GM19240 (cell line): ENCODE measurements at regions not wholly inside any gene's neighbourhood (a gene's known extent, or its start where the extent isn't known, plus 50 kb on each side); places are given as distances from the start of the nearest gene placed in this dataset.
"Not testable (repeated sequence)": the region's sequence is repeated elsewhere in the genome, so short reads cannot be mapped to it uniquely, and the experiment has no call there.

Source experiments
- DNase-seq: peaks from one replicate; pipeline ENCODE4 v3.0.0; 2011; ENCODE audit warnings: low spot score; ENCODE audit not compliant: insufficient read length

- no peak for DNase-seq
These were observed 738.2 kb downstream of the CD109 start for GRCh38 chr6:74434171-74434570.

- DNase-seq, result no peak
These were observed 736.0 kb downstream of the CD109 start for GRCh38 chr6:74431873-74432580.

DNA sequence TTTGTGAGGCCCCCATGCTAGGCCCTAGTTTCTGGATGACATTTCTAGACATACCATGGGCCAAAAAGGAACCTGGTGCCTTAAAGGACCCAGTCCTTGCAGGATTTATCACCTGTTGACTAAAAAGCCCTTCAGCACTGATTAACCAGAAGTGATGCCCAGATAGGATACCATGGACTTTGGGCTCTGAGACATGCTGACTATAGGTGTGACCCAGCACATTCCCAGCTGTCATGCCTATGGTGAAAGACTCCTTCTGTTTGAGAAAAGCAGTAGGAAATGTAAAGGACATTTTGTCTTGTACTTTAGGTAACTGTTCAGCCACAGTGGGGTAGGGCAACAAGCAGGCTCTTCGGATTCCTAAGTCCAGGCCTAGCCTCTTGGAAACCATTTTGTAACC is 724.2 kb downstream of the CD109 start:
- no peak for DNase-seq

DNA sequence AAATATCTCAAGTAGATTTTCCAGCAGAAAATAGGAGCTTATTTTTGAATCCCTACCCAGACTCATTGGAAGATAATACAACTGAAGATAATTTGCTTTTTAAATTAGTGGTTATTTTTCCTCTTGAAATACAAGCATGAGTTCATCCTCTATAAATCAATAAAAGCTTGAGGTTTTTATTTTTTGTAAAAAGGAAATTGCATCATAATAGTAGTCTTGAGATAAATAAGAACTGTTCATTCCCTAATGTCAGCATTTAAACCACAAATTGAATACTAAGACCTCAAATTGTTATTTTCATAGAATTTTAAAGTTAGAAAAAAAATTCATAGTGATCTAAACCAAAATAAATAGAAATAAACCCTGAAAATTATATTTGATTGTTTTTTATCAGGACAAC is 719.1 kb downstream of the CD109 start:
- DNase-seq, result no peak

- no peak for DNase-seq
These were observed 714.6 kb downstream of the CD109 start for GRCh38 chr6:74410630-74411029.

DNA sequence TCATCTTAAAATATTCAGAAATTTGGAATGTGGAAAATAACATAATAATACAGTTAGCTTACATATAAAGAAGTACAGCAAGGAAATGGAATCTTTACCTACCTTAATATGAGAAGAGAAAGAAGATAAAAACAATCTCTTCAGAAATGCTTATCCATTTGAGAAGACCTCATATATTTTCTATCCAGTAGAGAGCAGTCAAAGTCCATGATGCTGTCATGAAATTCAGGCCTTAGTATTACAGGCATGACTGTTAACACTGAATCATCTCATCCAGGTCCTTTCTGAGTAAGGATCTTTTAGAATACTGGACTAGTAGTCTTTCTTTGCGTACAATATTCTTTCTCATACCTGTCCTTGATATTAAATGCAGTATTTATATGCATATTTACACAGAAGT is 713.4 kb downstream of the CD109 start:
- DNase-seq, result no peak

DNA sequence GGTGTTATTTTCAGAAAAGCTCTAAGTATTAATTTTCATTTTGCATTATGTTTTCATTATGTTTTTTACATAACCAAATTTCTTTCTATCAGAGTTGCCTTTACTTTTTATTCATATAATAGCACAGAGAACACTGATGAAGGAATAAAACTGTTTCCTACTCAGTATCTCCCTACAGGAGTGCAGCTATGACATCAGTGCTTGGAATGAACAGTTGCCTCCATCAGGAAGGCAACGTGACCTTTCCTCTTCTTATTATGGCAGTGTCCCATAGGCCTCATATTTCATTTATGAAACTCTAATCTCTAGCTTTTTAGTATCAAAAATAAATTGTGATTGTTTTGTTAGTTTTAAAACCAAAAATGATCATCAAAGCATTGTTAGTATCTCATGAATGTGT is 712.8 kb downstream of the CD109 start:
- DNase-seq, result no peak

DNA sequence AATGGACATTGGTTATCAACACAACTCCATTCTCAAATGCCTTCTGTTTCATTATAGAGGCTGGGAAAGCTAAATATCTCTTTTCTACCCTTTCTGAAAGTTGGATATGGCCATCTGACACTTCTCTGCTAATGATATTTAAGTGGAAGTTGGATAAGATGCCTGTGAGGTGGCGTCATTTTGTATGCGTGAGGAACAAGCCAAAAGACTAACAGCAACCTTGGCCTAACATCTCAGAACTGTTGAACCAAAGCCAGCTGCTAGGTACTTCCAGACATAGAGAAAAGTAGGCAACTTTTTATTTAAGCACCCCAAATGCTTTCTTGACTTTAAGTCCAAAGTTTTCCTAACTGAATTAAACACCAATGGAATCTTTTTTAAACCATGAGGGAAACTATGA is 708.4 kb downstream of the CD109 start:
- DNase-seq, result no peak

DNA sequence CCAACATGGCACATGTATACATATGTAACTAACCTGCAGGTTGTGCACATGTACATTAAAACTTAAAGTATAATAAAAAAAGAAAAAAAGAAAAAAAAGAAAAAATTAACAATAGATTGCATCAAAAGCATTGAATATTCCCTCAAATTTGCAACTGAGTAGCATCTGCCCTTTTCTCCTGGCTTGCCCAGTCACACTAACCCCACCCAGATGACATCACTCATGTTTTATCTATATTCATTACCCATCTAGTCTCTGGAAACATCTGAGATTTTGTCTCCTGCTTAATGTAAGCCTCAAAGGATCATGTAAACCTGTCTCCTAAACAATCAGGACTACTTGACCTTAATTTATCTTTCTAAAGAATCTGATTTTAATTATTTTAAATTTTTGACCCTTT is 706.8 kb downstream of the CD109 start:
- DNase-seq, result no peak

DNA sequence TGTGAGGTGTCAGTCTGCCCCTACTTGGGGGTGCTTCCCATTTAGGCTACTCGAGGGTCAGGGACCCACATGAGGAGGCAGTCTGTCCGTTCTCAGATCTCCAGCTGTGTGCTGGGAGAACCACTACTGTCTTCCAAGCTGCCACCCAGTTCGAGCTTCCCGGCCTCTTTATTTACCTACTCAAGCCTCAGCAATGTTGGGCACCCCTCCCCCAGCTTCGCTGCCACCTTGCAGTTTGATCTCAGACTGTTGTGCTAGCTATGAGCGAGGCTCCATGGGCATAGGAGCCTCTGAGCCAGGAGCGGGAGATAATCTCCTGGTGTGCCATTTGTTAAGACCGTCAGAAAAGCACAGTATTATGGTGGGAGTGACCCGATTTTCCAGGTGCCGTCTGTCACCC is 682.4 kb downstream of the CD109 start:
- not testable (repeated sequence) for DNase-seq

DNA sequence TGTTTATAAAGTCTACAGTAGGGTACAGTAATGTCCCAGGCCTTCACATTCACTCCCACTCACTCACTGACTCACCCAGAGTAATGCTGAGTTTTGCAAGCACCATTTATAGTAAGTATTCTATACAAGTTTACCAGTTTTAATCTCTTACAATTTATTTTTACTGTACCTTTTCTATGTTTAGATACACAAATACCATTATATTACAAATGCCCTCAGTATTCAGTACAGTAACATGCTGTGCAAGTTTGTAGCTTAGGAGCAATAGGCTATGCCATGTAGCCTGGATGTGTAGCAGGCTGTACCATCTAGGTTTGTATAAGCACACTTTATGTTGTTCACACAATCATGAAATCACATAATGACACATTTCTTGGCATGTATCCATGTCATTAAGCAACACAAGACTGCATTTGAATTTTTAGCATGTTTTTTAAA is 673.6 kb downstream of the CD109 start:
- DNase-seq, result no peak

DNA sequence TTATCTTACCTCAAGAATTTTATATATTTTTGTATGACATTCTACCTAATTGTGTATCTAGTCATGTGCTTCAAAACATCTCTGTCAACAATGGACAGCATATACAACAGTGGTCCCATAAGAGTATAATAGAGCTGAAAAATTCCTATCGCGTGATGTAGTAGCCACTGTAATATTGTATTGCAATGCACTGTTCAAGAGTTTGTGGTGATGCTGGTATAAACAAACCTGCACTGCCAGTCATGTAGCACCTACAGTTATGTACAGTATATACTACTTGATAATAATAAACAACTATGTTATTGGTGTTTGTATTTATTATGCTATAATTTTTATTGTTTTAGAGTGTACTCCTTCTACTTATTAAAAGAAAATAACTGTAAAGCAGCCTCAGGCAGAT is 672.7 kb downstream of the CD109 start:
- no peak for DNase-seq

DNA sequence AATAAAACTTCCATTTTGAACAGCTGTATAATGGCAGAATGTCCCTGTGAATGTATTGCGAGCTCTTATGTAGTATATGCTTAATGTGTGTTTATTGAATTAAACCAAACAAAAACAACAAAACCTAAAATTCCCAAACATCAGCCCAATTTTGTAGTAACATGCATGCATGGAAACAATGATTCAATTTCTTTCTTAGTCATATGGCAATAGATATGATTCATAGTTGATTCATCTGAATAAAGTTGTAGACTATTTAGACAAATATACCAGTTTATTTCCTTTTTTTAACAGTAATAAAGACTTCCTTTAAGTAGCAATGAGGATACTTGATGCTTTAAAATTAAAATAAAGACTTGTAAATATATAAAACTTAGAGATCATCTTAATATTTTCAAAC is 670.6 kb downstream of the CD109 start:
- no peak for DNase-seq

- DNase-seq, result no peak
These were observed 666.4 kb downstream of the CD109 start for GRCh38 chr6:74362391-74362790.

DNA sequence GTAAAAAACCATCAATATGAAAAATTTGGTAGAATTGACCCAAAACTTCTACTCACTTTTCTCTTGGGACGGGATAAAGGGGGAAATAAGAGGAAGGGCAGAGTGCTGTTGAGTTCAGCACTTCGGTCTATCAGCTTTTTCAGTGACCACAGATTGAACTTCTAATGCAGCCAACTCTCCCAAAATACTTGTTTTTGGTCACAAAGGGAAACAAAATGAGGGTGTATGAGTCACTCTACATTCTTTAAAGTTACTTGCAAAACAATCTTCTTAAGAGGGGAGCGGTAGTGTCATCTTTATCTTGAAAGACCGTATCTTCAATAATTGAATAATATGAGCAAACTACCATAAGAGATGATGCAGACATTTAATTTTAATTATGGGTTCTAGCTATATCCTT is 661.3 kb downstream of the CD109 start:
- DNase-seq, result no peak

DNA sequence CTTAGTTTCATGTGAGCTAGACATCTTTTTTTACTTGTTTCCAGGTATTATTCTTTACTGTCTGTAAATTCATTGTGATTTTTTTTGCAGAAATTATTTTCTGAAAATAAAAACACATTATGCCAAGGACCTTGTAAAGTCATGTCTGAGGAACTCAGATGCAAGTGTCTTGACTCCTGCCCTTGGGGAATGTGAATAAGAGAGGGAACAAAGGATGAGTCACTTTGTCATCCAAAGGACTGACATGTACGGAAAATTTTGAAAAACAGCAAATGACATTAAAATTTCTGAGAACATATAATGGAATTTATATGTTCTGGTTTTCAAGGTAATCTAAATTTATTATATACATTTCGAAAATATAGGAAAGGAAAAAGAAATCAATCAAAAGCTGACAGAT is 660.4 kb downstream of the CD109 start:
- no peak for DNase-seq

DNA sequence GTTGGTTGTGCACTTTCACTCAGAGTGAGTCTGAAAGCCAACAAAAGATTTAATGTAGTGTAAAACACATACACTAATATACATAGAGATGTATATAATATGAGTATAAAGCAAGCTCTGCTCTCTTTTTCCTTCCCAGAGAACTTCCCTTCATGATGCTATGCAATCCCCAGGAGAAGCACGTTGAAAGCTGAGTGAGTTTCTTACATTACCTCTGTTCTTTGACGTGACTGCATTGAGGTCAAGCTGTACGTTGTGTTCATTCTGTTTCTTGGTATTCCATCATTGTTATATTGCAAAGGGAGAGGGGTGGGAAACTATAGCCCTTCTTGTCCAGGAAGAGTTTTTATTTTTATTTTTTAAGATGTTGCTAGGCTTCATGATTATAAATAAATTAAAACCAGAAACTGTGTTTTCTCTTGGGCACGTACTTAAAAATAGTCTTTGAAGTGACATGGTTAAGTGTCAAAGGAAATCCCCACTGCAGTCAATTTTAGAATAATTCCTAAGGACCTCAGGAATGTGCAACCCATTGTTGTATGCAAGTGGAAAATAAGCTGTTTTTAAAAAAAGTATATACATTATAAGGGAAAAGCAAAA is 651.0 kb downstream of the CD109 start:
- DNase-seq, result no peak

GRCh38 chr6:74343804-74344203 is 647.8 kb downstream of the CD109 start:
- DNase-seq, result no peak

DNA sequence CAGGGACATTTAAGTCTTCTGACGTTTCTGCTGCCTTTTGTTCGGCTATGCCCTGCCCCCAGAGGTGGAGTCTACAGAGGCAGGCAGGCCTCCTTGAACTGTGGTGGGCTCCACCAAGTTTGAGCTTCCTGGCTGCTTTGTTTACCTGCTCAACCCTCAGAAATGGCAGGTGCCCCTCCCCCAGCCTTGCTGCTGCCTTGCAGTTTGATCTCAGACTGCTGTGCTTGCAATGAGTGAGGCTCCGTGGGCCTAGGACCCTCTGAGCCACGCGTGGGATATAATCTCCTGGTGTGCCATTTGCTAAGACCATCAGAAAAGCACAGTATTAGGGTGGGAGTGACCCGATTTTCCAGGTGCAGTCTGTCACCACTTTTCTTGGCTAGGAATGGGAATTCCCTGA is 647.3 kb downstream of the CD109 start:
- DNase-seq, result not testable (repeated sequence)

DNA sequence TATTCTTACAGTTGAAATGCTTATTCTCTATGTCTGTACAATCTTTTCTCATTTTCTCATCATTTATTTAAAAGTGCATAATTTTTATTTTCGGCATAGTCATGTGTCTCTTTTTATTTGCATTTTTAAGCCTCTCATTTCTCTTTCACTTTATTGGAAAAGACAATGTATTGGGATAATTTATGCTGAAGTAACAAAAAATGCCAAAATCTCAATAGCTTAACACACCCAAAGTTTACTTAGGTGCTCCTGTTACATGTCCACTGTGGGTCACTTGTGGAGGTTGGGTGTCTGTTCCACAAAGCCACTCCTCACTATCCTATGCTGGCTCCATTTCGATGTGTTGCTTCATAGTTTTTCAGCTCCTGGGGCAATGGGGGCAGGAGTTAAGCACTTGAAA is 638.7 kb downstream of the CD109 start:
- no peak for DNase-seq

DNA sequence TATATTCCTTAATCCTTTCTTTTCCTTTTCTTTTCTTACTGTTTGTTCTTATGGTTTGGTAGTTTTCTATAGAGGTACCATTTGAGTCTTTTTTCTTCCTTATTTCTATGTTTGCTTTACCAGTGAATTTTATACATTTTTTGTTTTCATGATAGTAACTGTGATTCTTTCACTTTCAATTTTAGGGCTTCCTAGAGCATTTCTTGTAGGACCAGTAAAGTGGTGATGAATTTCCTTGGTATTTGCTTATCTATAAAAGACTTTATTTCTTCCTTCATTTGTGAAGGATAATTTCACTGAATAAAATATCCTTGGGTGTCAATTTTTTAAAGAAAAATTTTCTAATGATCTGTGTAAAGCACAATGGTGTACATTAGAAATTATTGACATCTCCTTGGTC is 637.4 kb downstream of the CD109 start:
- no peak for DNase-seq

- DNase-seq, result no peak
These were observed 624.7 kb downstream of the CD109 start for GRCh38 chr6:74320715-74321114.

DNA sequence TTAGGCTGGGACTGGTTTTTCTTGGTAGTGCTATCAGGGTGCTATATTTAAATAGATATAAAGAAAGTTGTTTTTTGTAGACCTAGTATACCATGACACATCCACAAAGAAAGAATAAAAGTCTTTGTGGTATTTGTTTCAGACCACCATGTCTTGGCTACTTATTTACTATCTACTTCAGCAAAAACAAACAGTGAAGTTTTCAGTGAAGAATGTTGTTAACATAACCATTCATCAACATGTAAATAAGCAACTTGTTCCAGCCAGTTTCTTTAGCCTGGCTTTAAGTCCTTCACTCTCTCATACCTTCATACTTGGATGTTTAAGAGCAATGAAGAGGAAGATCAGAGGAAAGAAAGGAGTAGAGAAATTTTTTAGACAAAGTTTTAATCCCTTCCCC is 624.1 kb downstream of the CD109 start:
- no peak for DNase-seq
